NCI-H524 (cell line): ENCODE measurements at regions not wholly inside any gene's neighbourhood (a gene's known extent, or its start where the extent isn't known, plus 50 kb on each side); places are given as distances from the start of the nearest gene placed in this dataset.

Experiments
- DNase-seq, 2 experiments: peaks; one replicate each; lab custom pipeline; 2025; lab: John Stamatoyannopoulos, UW

- DNase-seq = peak; percentile 51 to 74
Measured at GRCh38 chr13:40456397-40456953, 210.0 kb downstream of the FOXO1 start.

GRCh38 chr13:40456979-40457553, 209.4 kb downstream of the FOXO1 start:
- no peak for DNase-seq

GRCh38 chr13:40457929-40458719, 208.3 kb downstream of the FOXO1 start:
- DNase-seq = no peak

GRCh38 chr13:40458720-40458990, 207.8 kb downstream of the FOXO1 start:
- no peak for DNase-seq

GRCh38 chr13:40460116-40460515, 206.3 kb downstream of the FOXO1 start:
- no peak for DNase-seq

- no peak for DNase-seq
Measured at GRCh38 chr13:40464337-40465014, 202.0 kb downstream of the FOXO1 start.

- no peak for DNase-seq
Measured at GRCh38 chr13:40465015-40465390, 201.4 kb downstream of the FOXO1 start.

- no peak for DNase-seq
Measured at GRCh38 chr13:40466272-40466671, 200.2 kb downstream of the FOXO1 start.

GRCh38 chr13:40468227-40468838, 198.1 kb downstream of the FOXO1 start:
- DNase-seq = no peak

GRCh38 chr13:40469581-40470310, 196.7 kb downstream of the FOXO1 start:
- no peak for DNase-seq

- DNase-seq = no peak
Measured at GRCh38 chr13:40470660-40471059, 195.8 kb downstream of the FOXO1 start.

- DNase-seq = no peak
Measured at GRCh38 chr13:40471076-40471475, 195.4 kb downstream of the FOXO1 start.

GRCh38 chr13:40471911-40472310, 194.5 kb downstream of the FOXO1 start:
- no peak for DNase-seq

- no peak for DNase-seq
Measured at GRCh38 chr13:40472427-40473220, 193.8 kb downstream of the FOXO1 start.

- no peak for DNase-seq
Measured at GRCh38 chr13:40475617-40476016, 190.8 kb downstream of the FOXO1 start.

GRCh38 chr13:40476175-40476958, 190.1 kb downstream of the FOXO1 start:
- DNase-seq = no peak

GRCh38 chr13:40477623-40478608, 188.5 kb downstream of the FOXO1 start:
- no peak for DNase-seq

GRCh38 chr13:40478775-40479174, 187.7 kb downstream of the FOXO1 start:
- DNase-seq = no peak

- no peak for DNase-seq
Measured at GRCh38 chr13:40479196-40479845, 187.1 kb downstream of the FOXO1 start.
